HG02798 (cell line): ENCODE measurements at regions not wholly inside any gene's neighbourhood (a gene's known extent, or its start where the extent isn't known, plus 50 kb on each side); places are given as distances from the start of the nearest gene placed in this dataset.
A peak's percentile ranks its signal among the peaks of the same experiment; 100 is the strongest.
"Not testable (repeated sequence)": the region's sequence is repeated elsewhere in the genome, so short reads cannot be mapped to it uniquely, and the experiment has no call there.

Experiments
- ATAC-seq: cut with Tn5 transposase; IDR thresholded peaks from one replicate; pipeline ENCODE4 v1.9.1; 2021; ENCODE audit warnings: mild to moderate bottlenecking; ENCODE audit not compliant: unreplicated experiment, poor library complexity

DNA sequence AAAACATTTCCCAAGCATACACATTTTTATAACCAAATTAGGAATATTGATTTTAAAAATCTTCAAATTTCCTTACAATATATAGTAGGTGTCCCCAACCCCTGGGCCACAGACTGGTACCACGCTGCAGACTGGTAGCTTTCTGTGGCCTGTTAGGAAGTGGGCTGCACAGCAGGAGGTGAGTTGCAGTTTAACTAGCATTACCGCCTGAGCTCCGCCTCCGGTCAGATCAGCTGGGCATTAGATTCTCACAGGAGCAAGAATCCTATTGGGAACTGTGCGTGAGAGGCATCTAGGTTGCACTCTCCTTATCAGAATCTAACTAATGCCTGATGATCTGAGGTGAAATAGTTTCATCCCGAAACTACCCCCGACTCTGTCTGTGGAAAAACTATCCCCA lies 62.1 kb downstream of the ZWINT start:
- ATAC-seq = no peak

DNA sequence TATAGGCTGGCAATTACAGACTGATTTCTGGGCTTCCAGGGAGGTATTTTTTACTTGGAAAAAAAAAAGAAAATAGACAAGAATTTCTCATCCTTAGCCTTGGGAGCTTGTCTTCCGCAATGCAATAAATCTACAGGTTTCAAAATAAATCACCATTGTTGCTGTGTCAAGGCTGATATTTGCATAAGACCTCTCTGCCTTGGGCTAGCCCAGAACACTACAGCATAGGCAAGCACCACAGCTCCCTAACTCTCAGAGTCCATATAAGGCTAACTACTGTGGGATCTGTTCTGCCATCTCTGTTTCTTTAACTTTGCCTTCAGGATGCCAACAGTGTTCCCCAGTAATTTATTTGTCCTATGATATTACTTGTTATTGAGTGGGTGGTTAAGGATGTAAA lies 64.4 kb downstream of the ZWINT start:
- ATAC-seq = no peak

DNA sequence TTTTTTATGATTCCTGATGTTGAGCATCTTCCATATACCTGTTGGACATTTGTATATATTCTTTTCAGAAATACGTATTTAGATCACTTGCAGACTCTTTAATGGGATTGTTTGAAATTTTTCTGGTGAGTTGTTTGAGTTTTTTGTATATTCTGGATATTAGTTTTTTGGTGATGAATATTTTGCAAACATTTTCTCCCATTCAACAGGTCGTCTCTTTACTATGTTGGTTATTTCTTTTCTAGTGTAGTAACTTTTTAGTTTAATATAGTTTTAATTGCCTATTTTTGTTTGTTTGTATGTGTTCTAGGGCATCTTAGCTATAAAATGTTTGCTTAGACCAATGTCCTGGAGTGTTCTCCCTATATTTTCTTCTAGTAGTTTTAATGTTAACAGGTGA lies 72.7 kb downstream of the ZWINT start:
- ATAC-seq = no peak

DNA sequence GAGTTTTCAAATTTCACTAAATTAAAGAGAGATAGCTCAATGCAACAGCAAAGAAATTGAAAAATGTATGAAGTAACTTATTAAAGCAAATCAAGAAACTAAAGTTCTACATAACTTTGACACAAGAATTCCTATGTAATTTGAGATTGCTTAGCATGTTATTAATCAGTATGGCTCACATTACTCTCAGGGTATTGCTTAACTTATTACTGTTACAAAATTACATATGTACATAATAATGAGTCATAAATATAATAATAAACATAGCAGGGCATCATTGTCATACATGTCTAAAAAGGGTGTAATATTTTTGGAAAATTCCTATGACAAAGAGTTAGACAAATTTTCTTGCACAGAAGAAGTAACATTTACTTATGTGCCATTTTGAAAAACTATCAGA lies 75.0 kb downstream of the ZWINT start:
- ATAC-seq = no peak

DNA sequence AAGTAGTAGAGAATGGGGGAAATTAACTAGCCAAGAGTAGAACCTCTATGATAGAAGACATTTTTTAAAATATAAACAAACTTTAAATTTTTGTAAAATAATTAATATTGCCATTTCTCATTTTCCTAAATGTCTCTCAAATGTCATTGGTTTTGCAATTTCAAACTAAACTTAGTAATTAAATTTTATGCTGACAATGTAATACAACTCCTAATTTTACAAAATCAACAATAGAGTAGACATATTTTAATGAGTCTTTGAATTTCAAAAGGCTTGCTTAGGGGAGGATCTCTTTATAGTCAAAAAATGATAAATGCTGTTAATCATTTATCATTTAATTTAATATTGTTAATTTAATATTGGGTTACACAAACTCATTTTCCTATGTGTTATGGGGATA lies 81.8 kb downstream of the ZWINT start:
- no peak for ATAC-seq

DNA sequence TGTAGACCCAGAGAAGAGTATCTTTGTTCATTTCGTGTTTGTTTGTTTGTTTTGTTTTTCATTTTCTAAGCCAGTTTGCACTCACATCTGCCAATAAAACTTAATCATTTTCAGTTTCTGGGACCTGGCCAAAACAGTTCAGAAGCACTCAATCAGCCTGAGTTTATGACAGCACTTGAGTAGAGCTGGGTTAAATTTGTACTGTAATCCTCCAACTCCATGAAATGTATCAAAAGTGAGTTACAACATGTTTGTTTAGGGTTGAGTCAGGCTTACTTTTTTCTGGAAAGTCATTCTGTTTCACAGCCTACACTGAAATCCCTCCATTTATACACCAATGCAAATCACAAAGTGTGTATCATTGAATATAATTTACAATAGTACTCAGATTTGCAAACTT lies 91.9 kb downstream of the ZWINT start:
- ATAC-seq = no peak

DNA sequence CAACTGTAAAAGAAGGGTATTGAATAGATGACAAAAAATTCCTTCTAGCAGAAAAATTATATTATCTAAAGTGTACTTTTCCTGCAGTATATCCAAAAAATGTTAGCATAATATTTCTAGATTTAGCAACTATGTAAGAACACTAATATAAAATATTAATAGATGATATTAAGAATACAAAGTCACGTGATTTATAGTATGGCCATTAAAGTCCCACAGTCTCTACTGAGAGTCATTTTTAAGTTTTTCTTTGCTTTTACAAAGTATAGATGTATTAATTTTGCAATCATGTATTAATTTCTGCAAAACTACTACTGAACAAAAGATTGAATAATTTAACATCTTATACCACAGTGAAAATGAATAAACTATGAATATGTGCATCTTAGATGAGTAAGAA lies 94.9 kb downstream of the ZWINT start:
- ATAC-seq = no peak

DNA sequence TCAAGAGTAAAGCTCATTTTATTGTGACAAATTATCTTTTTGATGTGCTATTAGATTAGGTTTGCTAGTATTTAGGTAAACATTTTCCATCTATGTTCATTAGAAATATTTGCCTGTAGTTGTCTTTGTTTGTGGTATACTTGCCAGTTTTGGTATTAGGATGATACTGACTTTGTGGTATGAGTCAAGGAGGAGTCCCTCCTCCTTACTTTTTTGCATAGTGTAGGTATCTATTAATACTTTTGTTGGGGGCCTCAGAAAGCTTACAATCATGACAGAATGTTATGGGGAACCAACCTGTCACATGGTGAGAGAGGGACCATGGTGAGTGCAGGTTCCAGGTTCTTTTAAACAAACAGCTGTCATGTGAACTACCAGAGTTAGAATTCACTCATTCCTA lies 102.1 kb downstream of the ZWINT start:
- no peak for ATAC-seq

DNA sequence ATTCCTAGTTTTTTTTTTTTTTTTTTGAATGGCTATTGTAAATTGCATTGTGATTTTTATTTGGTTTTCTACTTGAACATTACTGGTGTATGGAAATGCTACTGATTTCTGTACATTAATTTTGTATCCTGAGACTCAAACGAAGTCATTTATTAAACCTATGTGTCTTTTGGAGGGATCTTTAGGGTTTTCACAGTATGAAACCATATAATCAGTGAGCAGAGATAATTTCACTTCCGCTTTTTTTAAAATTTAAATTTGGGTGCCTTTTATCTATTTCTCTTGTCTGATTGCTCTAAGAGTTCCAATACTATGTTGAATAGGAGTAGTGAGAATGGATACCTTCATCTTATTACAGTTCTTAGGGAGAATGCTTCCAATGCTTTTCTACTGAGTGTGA lies 102.7 kb downstream of the ZWINT start:
- ATAC-seq = no peak

DNA sequence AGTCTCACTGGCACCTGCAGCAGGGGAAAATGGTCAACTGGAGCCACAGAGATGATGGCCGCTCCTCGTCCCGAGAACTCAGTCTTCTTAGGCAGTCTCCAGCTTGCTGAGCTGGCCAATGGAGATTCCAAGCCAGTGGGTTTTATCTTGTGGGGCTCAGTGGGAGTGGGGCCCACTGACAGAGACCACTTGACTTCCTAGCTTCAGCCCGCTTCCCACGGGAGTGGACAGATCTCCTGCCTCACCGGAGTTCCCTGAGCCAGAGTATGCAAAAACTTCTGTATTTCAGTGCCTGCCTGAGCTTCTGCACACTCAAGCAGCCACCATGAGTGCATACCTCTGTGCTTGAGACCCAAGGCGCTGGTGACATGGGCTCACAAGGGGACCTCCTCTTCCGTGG lies 105.8 kb downstream of the ZWINT start:
- no peak for ATAC-seq

DNA sequence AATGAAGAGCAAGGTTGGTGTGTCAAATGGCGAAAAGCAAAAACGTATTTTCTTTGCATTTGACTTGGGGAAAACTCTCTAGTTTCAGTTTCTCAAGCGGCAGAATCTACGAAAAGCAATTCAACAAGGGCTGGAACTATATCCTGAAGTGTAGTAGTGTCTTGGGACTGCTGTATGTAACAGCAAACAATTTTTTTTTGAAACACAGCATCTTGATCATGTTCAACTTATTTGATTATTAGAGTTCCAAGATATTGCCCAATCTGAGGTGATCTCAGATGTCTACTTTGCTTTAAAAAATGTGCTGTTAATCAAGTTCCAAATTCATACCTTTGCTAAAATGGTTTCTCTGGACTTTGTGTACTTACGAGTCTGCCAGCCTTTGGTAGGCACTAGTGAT lies 120.6 kb downstream of the ZWINT start:
- ATAC-seq = no peak

DNA sequence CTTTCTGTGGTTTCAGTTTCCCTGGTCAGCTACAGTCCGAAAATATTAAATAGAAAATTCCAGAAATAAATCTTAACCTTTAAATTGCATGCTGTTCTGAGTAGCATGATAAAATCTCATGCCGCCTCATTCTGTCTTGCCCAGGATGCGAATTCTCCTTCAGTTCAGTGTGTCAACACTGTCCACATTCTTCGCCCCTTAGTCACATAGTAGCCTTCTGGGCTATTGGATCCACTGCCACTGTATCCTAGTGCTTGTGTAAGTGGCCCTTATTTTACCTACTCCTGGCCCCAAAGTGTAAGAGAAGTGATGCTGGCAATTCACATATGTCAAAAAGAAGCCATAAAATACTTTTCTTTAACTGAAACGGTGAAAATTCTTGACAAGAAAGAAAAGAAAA lies 129.6 kb downstream of the ZWINT start:
- ATAC-seq = no peak

DNA sequence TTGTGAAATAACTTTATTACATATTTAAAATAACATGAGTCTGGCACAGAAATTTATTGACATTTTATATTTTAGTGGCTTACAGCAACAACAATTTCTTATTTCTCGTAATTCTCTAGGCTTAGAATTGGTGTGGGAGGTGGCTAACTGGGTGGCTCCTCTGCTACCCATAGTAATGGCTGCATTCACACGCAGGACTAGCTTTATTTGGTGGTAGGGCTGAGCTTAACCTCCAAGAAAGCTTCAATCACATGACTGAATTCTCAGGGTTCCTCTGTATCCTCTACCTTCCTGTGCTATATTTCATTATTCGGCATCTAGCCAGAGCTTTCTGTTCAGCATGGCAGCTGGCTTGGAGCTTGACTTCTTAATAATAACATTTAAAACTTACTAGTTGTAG lies 138.8 kb downstream of the ZWINT start:
- no peak for ATAC-seq

DNA sequence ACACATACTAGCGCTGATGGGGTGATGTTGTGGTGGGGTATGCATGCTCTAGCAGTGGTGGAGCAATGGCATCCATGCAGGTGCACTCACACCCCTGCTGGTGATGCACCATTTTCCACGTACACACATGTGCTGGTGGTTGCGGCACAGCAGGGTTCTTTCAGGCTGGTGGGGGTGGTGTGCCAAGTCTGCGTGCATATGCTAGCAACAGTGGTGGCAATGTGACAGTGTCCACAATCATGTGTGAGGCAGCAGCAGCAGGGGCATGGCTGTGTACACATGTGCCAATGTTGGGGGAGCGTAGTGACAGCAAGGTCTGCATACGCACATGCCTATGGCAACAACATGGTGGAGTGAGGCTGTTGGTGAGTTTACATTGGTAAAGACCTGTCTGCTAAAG lies 148.1 kb downstream of the ZWINT start:
- no peak for ATAC-seq

DNA sequence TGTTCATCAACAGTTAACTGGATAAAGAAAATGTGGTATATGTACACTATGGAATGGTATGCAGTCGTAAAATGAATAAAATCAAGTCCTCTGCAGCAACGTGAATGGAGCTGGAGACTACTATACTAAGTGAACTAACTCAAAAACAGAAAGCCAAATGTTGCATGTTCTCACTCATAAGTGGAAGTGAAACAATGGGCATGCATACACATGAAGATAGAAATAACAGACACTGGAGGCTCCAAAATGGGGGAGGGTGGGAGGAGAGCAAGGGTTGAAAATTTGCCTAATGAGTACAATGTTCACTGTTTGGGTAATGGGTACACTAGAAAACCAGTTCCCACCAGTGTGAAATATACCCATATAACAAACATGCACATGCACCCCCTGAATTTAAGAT lies 179.5 kb downstream of the ZWINT start:
- peak; percentile 89 for ATAC-seq

DNA sequence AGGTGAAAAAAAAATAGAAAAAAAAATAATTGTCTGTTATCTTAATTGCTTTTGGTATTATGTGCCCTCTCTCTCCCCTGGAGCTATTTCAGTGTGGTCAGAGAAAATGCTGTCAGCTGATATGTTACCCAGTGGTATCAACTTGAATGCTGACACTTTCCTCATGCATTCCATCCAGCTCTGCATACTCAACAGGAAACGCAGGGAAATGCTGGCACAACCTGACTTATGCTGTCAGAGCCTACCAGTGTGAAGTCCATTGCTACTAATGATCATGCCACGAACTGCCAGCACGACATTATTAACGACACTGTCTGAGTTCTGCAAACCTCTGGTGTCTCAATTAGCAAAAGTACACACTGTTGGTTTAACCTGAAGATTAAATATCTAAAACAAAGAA lies 182.8 kb downstream of the ZWINT start:
- ATAC-seq = no peak

DNA sequence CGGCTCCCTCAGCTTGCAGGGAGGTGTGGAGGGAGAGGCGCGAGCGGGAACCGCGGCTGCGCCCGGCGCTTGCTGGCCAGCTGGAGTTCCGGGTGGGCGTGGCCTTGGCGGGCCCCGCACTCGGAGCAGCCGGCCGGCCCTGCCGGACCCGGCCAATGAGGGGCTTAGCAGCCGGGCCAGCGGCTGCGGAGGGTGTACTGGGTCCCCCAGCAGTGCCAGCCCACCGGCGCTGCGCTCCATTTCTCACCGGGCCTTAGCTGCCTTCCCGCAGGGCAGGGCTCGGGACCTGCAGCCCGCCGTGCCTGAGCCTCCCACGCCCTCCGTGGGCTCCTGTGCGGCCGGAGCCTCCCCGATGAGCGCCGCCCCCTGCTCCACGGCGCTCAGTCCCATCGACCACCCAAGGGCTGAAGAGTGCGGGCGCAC lies 206.0 kb downstream of the ZWINT start:
- ATAC-seq = not testable (repeated sequence)

DNA sequence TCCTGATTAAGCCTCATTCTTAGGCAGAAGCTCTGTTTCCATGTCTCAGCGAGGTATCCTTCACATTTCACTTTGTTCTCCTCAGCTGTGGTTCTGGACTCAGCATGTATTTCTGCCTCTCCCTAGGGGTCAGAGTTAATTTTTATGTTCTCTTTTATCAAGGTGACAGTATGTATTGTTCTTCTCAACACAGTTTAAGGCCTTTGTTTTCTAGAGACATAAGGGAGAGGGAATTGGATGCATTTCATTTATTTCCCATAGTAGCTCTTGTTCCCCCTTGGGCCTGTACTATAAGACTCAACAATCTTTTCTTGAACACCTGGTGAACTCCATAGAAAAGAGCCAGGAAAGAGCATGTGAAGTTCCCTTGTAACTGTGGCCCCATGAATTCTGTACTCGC lies 214.3 kb downstream of the ZWINT start:
- no peak for ATAC-seq

DNA sequence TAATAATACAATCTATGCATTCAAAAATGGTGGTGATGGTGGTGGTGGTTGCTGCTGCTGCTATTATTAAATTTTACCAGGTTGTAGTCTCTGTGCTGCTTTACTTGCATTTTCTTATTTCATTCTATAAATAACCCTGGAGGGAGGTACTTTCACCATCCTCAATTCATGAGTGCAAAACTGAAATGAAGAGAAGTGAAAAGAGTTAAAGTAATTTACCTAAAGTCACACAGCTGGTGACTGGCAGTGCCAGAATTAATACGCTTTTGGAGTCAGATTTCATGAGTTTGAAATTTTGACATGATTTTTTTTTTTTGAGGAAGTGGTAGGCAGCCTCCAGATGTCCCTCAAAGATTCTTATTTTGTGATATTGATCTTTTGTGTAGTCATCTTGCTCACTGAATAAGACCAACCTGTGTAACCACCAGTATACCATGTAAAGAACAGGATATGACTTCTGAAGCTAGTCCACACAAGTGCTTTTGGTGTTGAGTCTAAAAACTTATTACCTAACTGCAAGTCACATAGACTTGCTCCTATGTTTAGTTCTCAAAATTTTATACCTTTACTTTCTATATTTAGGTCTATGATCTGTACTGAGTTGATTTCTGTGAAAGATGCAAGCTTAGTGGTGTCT lies 218.8 kb downstream of the ZWINT start:
- ATAC-seq = peak; percentile 93

DNA sequence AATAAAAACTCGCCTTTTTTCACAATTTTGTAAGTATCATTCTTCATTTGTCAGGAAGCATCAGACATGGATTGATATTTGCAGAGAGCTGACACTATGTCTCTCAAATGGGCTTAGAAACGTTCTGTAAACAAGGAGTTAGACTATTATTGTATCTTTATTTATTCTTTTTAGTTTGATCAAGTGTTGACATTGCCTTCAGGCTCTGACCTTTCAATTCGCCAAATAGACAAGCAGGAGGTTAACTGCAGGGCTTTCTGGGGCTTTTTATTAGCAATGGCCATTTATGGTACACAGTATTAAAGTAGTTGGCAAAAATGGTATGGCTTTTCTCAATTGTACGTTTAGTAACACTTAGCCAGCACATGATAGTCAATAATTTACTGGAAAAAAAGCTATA lies 221.7 kb downstream of the ZWINT start:
- no peak for ATAC-seq

DNA sequence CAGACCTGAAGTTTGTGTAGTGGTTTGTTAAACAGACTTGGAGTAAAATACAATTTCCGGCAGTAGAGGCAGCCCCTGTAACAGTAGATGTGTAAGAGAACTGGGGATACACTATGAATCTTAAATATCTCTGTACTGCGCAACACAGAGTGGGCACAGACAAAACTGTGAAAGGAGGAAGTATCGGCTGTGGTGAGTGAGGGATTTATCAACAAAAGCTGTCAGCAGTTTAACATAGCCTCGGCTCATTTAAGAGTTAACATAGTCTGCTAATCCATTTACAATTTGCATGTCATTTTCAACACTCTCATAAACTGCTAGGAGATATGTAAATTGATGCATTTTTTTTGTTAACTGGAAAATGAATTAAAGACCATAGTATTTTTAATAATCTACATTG lies 225.2 kb downstream of the ZWINT start:
- peak; percentile 47 for ATAC-seq

DNA sequence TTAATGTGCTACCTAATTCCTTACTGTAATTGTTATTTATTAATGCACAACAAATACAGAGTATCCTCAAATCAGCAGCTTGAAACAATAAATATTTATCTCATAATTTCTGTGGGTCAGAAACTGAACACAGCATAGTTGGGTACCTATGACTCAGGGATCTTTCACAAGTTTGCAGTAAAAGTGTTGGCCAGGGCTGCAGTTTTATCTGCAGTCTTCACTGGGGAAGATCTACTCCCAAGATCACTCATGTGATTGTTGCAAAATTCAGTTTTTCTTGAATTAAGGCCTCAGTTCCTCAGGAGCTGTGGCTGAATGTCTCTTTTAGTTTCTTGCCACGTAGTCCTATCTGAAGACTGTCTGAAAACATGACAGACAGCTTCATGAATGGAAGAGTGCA lies 237.8 kb downstream of the ZWINT start:
- no peak for ATAC-seq

DNA sequence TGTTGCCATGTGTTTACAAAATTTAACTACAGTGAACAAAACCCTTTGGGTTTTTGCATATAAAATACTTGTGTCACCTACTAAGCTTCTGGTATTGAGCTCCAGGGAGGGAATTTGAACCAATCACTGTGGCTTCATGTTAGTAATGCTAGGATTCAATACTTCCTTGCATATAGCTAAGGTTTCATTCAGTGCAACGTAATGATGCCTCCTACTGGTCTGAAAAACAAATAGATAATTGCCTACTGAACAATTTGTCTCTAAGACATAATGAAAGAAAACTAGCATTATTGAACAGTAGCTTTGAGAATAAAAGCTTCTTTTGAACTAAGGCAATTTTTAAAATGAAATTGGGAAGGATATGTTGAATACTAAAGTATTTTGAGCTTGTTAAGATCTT lies 244.4 kb downstream of the ZWINT start:
- no peak for ATAC-seq
